HCT116 (cell line): ENCODE measurements at regions not wholly inside any gene's neighbourhood (a gene's known extent, or its start where the extent isn't known, plus 50 kb on each side); places are given as distances from the start of the nearest gene placed in this dataset.

Experiments
- ATAC-seq: fragments of 200-7000 bp; cut with Tn5 transposase; 2 replicates; pipeline ENCODE4 v1.9.1; 2020; ENCODE audit warnings: mild to moderate bottlenecking, moderate library complexity
- BruUV-seq: library from RNA; stranded (reverse); fragments of 400-500 nt; replicated peaks from 2 replicates; lab custom pipeline; 2021; lab: Mats Ljungman, UMichigan
- CTCF ChIA-PET: fragments of 300-600 bp; sonication (Branson Sonifier 250); formaldehyde crosslinking; loops from one replicate; lab custom pipeline; 2021; ENCODE audit warnings: antibody characterized with exemption; lab: Charles Lee
- POLR2A ChIA-PET: fragments of 300-600, 350-600 bp; sonication (Branson Sonifier 250); formaldehyde crosslinking; loops from one replicate; lab custom pipeline; 2021; ENCODE audit warnings: antibody characterized with exemption; lab: Charles Lee
- RAD21 ChIA-PET, 2 experiments: fragments of 300-600 bp; sonication (Branson Sonifier 250); formaldehyde crosslinking; loops; one replicate each; lab custom pipeline; 2023; ENCODE audit warnings: low total read pairs in 2 of 2; ENCODE audit not compliant: uncharacterized antibody in 2 of 2, unreplicated experiment in 2 of 2, low non-redundant PET in 1 of 2; lab: Charles Lee
- DNase-seq: peaks from one replicate; pipeline ENCODE4 v3.0.0-alpha.2; 2010; ENCODE audit warnings: low read depth, low spot score
- H2AFZ ChIP-seq: fragments of 200-600 bp; shearing (Covaris generic), sonication (generic); 2 replicates; pipeline ENCODE4 v1.6.1; 2017; ENCODE audit warnings: low read depth, mixed run types, mixed read lengths, antibody characterized with exemption, low read length; ENCODE audit not compliant: poor library complexity, severe bottlenecking
- H3K27ac ChIP-seq: 2 replicates; pipeline ENCODE4 v1.5.1; 2012; ENCODE audit warnings: low read depth, low read length
- H3K27me3 ChIP-seq: fragments of 200-600 bp; sonication (generic); 2 replicates; pipeline ENCODE4 v1.6.1; 2016; ENCODE audit warnings: mixed run types, low read length, mixed read lengths; ENCODE audit not compliant: insufficient read depth
- H3K36me3 ChIP-seq, 2 experiments: fragments of 200-500 bp in 1 of 2; fragments of 200-600 bp in 1 of 2; sonication (Bioruptor generic) in 1 of 2; sonication (generic) in 1 of 2; 2 replicates each; pipeline versions ENCODE4 v1.5.1 to v1.6.1; 2014 to 2016; ENCODE audit warnings: low read length in 2 of 2, inconsistent platforms in 1 of 2, mixed read lengths in 1 of 2, mixed run types in 1 of 2; ENCODE audit not compliant: insufficient read depth in 2 of 2, control insufficient read depth in 1 of 2
- H3K4me1 ChIP-seq, 2 experiments: fragments of 200-600 bp in 1 of 2; sonication (generic) in 1 of 2; 2 replicates each; pipeline versions ENCODE4 v1.5.1 to v1.6.1; 2012 to 2017; ENCODE audit warnings: low read length in 2 of 2, inconsistent platforms in 1 of 2, mild to moderate bottlenecking in 1 of 2, mixed read lengths in 1 of 2, mixed run types in 1 of 2, moderate library complexity in 1 of 2; ENCODE audit not compliant: insufficient read depth in 2 of 2, control insufficient read depth in 1 of 2
- H3K4me2 ChIP-seq: fragments of 200-600 bp; sonication (generic); 2 replicates; pipeline ENCODE4 v1.6.1; 2017; ENCODE audit warnings: mixed run types, low read length, mixed read lengths
- H3K4me3 ChIP-seq, 2 experiments: fragments of 200-600 bp in 1 of 2; sonication (generic) in 1 of 2; replicated peaks in 1 of 2; 2 replicates each; pipeline ENCODE4 v1.5.1; 2011 to 2016; ENCODE audit warnings: low read length in 2 of 2, control low read depth in 1 of 2, low read depth in 1 of 2, mild to moderate bottlenecking in 1 of 2, mixed read lengths in 1 of 2, mixed run types in 1 of 2
- H3K79me2 ChIP-seq: fragments of 200-600 bp; sonication (generic); 2 replicates; pipeline ENCODE4 v1.6.1; 2017; ENCODE audit warnings: mild to moderate bottlenecking, mixed run types, low read length, moderate library complexity, mixed read lengths; ENCODE audit not compliant: insufficient read depth
- H3K9ac ChIP-seq: fragments of 200-600 bp; sonication (generic); 2 replicates; pipeline ENCODE4 v1.6.1; 2016; ENCODE audit warnings: low read length, mixed read lengths
- H3K9me2 ChIP-seq: fragments of 200-600 bp; sonication (generic), shearing (Covaris generic); 2 replicates; pipeline ENCODE4 v1.6.1; 2017; ENCODE audit warnings: mixed run types, mild to moderate bottlenecking, moderate library complexity; ENCODE audit not compliant: insufficient read depth
- H3K9me3 ChIP-seq, 2 experiments: fragments of 200-500 bp in 1 of 2; fragments of 200-600 bp in 1 of 2; sonication (Bioruptor generic) in 1 of 2; sonication (generic) in 1 of 2; 2 replicates each; pipeline ENCODE4 v1.6.1; 2014 to 2017; ENCODE audit warnings: low read length in 2 of 2, mixed read lengths in 2 of 2, inconsistent platforms in 1 of 2, low read depth in 1 of 2, mild to moderate bottlenecking in 1 of 2, mixed run types in 1 of 2, moderate library complexity in 1 of 2; ENCODE audit not compliant: control insufficient read depth in 1 of 2, insufficient read depth in 1 of 2
- H4K20me1 ChIP-seq: fragments of 200-600 bp; sonication (generic), shearing (Covaris generic); 2 replicates; pipeline ENCODE4 v1.6.1; 2017; ENCODE audit warnings: mixed run types, mild to moderate bottlenecking, moderate library complexity; ENCODE audit not compliant: insufficient read depth
- CTCF ChIP-seq, 3 experiments: fragments of 200-600 bp in 1 of 3; sonication (generic) in 1 of 3; IDR thresholded peaks in 2 of 3; conservative IDR thresholded peaks in 1 of 3; 2 replicates each; pipeline ENCODE4 v1.5.1; 2012 to 2017; ENCODE audit warnings: low read depth in 2 of 3, low read length in 2 of 3, antibody characterized with exemption in 1 of 3, borderline replicate concordance in 1 of 3, control low read depth in 1 of 3, mild to moderate bottlenecking in 1 of 3, mixed read lengths in 1 of 3, mixed run types in 1 of 3, moderate library complexity in 1 of 3; ENCODE audit not compliant: insufficient read depth in 1 of 3
- ELF1 ChIP-seq: IDR thresholded peaks from 2 replicates; pipeline ENCODE4 v1.6.1; 2012; ENCODE audit warnings: low read depth, borderline replicate concordance
- EZH2 ChIP-seq: fragments of 200-600 bp; sonication (generic); IDR thresholded peaks from 2 replicates; pipeline ENCODE4 v1.6.1; 2017; ENCODE audit warnings: antibody characterized with exemption, mixed run types
- EZH2phosphoT487 ChIP-seq: fragments of 200-600 bp; IDR thresholded peaks from 2 replicates; pipeline ENCODE4 v1.6.1; 2018; ENCODE audit warnings: antibody characterized with exemption, borderline replicate concordance
- FOSL1 ChIP-seq: IDR thresholded peaks from 2 replicates; pipeline ENCODE4 v1.6.1; 2012; ENCODE audit warnings: low read depth
- POLR2A ChIP-seq: IDR thresholded peaks from 2 replicates; pipeline ENCODE4 v1.7.0; 2011; ENCODE audit warnings: borderline replicate concordance; ENCODE audit not compliant: insufficient read depth, insufficient read length; ENCODE audit errors: extremely low read depth
- POLR2AphosphoS5 ChIP-seq: IDR thresholded peaks from 2 replicates; pipeline ENCODE4 v1.6.1; 2011; ENCODE audit warnings: mild to moderate bottlenecking, low read depth, low read length, moderate library complexity
- RAD21 ChIP-seq: IDR thresholded peaks from 2 replicates; pipeline ENCODE4 v1.6.1; 2012; ENCODE audit warnings: low read depth, mild to moderate bottlenecking
- SIN3A ChIP-seq: IDR thresholded peaks from 2 replicates; pipeline ENCODE4 v1.6.1; 2012; ENCODE audit warnings: low read depth
- YY1 ChIP-seq: IDR thresholded peaks from 2 replicates; pipeline ENCODE4 v1.6.1; 2011; ENCODE audit warnings: low read length, low read depth, moderate library complexity, mild to moderate bottlenecking; ENCODE audit not compliant: insufficient replicate concordance; ENCODE audit errors: extremely low read depth
- ZNF274 ChIP-seq: fragments of 200-500 bp; sonication (Bioruptor generic); IDR thresholded peaks from 2 replicates; pipeline ENCODE4 v1.6.1; 2014; ENCODE audit warnings: mild to moderate bottlenecking, low read depth, low read length, inconsistent platforms
- intact Hi-C: fragments of 100-400 bp; cut with micrococcal nuclease; formaldehyde crosslinking; loops from 2 replicates; pipeline ENCODE4 v1.10.0; 2022
- TF ChIP-seq, protein P1 (sequence below): IDR thresholded peaks from 2 replicates; pipeline ENCODE4 v1.6.1; 2012

GRCh38 chr14:44370727-44371126 is 136.4 kb downstream of the FSCB start:
- no peak overlapping the region for H2AFZ ChIP-seq
- no peak overlapping the region for H3K4me2 ChIP-seq
- peaks cover 6 to 11% of the 10 kb centered on the region in 2 experiments; a peak in 3 of 4 replicates for H3K9me3 ChIP-seq
- no peak for TF ChIP-seq POLR2A
- no peak for TF ChIP-seq RAD21
- no peak for TF ChIP-seq EZH2
- TF ChIP-seq ELF1 = no peak
- no peak for TF ChIP-seq YY1
- no peak for TF ChIP-seq ZNF274
- no peak for TF ChIP-seq FOSL1
- no peak for TF ChIP-seq EZH2phosphoT487
- no peak for TF ChIP-seq POLR2AphosphoS5
- no peak for TF ChIP-seq SIN3A
- TF ChIP-seq, protein P1, sequence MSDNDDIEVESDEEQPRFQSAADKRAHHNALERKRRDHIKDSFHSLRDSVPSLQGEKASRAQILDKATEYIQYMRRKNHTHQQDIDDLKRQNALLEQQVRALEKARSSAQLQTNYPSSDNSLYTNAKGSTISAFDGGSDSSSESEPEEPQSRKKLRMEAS = no peak
- no peak for TF ChIP-seq CTCF (IDR thresholded peaks at IDR 0.05 in 2 of 3, conservative IDR thresholded peaks at IDR 0.05 in 1 of 3; ENCODE audit: borderline replicate concordance in 1 of 3, insufficient read depth in 1 of 3, low read depth in 2 of 3, low read length in 2 of 3)
- H3K9ac ChIP-seq = no peak overlapping the region
- ChIA-PET CTCF (no interaction called here), RAD21 (no interaction called here), POLR2A (no interaction called here)
- DNase-seq = no peak
- no peak overlapping the region for H3K4me3 ChIP-seq
- intact Hi-C loops = no loop called here
- H3K36me3 ChIP-seq = no peaks in the 10 kb centered on the region
- BruUV-seq = no TSS peak
- H3K4me1 ChIP-seq = no peaks in the 10 kb centered on the region
- no peaks in the 10 kb centered on the region for H4K20me1 ChIP-seq
- H3K79me2 ChIP-seq = no peaks in the 10 kb centered on the region
- H3K9me2 ChIP-seq = no peaks in the 10 kb centered on the region
- no peak for ATAC-seq
- H3K27ac ChIP-seq = no peak overlapping the region
- no peaks in the 10 kb centered on the region for H3K27me3 ChIP-seq
